GM21576 (cell line): ENCODE measurements at regions not wholly inside any gene's neighbourhood (a gene's known extent, or its start where the extent isn't known, plus 50 kb on each side); places are given as distances from the start of the nearest gene placed in this dataset.
"Not testable (repeated sequence)": the region's sequence is repeated elsewhere in the genome, so short reads cannot be mapped to it uniquely, and the experiment has no call there.

Experiments
- ATAC-seq: cut with Tn5 transposase; IDR thresholded peaks from one replicate; pipeline ENCODE4 v1.9.1; 2021; ENCODE audit warnings: mild to moderate bottlenecking, moderate library complexity; ENCODE audit not compliant: unreplicated experiment

- ATAC-seq = not testable (repeated sequence)
Observed at GRCh38 chr14:106592115-106592852, 1065.9 kb downstream of the TMEM121 start.

GRCh38 chr14:106599209-106599608 lies 1072.8 kb downstream of the TMEM121 start:
- no peak for ATAC-seq

GRCh38 chr14:106605548-106606448 lies 1079.4 kb downstream of the TMEM121 start:
- ATAC-seq = peak; percentile 72

- no peak for ATAC-seq
Observed at GRCh38 chr14:106606936-106607335, 1080.6 kb downstream of the TMEM121 start.

DNA sequence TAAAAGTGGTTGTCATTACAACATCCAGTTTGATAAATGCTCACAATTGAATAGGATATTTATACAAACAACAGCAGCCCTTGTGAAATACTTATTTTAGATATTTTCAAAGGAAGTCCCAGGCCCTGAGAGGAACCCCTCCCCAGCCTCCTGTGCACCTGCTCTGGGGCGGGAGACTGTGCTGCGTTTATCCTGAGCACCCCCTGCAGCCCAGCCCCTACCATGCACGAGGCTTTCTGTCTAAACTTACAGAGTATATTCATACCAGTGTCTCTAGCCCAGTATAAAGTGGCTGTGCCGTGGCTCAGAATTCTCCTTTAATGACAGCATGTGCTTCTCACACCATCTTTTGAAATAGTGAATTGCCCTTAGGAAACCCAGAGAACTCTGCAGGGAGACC lies 1084.3 kb downstream of the TMEM121 start:
- ATAC-seq = no peak

GRCh38 chr14:106613256-106613655 lies 1086.9 kb downstream of the TMEM121 start:
- no peak for ATAC-seq

- not testable (repeated sequence) for ATAC-seq
Observed at GRCh38 chr14:106618471-106618951, 1092.1 kb downstream of the TMEM121 start.

DNA sequence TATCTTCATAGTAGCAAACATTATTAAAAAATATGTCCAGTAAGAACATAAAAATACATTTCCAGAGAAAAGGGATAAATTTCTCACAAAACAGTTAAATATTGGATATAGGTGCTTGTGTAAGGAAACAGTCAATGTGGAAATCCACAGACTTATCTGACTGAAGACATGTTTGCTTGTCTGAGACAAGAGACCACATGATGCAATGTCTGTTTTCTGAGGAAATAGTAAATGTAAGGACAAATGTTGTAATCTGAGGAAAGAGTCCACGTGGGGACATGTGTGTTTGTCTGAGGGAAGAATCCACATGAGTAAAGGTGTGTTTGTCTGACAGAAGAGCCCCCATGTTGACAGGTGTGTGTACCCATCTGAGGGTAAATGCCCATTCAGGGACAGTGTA lies 1093.2 kb downstream of the TMEM121 start:
- no peak for ATAC-seq

DNA sequence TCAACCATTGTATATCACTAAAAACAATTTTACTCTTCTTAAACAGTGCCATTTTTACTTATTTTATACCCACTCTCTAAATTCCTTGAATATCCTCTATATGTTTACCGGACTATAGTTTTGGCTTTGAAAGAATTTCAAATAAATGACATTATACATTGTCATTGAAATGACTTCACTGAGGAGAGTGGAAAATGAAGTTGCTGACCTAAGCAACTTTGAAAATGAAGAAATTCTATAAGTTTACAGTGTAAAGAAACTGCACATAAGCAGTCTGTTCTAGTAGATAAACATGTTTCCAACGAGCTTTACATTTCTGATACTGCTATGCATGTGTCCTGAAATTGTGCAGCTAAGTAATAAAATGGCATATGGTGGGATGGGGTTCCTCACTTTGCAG lies 1094.0 kb downstream of the TMEM121 start:
- ATAC-seq = no peak

DNA sequence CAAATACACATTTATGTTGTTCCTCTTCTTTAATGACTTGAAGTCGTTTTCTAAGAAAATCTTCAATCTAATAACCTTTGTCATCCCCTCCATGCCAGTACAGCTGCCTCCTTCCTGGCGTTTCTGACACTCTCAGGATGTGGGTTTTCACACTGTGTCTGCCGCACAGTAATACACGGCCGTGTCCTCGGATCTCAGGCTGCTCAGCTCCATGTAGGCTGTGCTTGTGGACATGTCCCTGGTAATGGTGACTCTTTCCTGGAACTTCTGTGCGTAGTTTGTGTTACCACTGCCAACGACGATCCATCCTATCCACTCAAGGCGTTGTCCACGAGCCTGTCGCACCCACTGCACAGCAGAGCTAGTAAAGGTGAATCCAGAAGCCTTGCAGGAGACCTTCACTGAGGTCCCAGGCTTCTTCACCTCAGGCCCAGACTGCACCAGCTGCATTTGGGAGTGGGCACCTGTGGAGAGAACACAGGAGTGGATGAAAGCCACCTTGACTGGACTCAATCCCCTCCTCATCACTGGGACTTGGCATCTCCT lies 1095.9 kb downstream of the TMEM121 start:
- no peak for ATAC-seq

GRCh38 chr14:106625186-106625585 lies 1098.8 kb downstream of the TMEM121 start:
- ATAC-seq = no peak

GRCh38 chr14:106626469-106626868 lies 1100.1 kb downstream of the TMEM121 start:
- not testable (repeated sequence) for ATAC-seq

DNA sequence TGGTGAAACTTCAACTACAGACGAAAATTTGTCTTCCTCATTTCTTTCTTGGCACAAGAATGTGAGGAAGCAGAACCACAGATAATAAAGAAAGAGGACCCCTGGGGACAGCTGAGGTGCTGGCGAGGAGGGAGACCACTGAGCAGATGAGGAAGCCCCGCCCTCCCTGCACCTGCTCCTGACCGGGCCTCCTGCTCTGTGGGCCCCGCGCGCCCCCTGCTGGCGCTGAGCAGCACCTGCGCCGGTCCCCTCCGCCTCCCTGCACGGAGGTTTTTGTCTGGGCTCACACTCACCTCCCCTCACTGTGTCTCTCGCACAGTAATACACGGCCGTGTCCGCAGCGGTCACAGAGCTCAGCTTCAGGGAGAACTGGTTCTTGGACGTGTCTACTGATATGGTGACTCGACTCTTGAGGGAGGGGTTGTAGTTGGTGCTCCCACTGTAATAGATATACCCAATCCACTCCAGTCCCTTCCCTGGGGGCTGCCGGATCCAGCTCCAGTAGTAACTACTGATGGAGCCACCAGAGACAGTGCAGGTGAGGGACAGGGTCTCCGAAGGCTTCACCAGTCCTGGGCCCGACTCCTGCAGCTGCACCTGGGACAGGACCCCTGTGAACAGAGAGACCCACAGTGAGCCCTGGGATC lies 1100.7 kb downstream of the TMEM121 start:
- not testable (repeated sequence) for ATAC-seq

DNA sequence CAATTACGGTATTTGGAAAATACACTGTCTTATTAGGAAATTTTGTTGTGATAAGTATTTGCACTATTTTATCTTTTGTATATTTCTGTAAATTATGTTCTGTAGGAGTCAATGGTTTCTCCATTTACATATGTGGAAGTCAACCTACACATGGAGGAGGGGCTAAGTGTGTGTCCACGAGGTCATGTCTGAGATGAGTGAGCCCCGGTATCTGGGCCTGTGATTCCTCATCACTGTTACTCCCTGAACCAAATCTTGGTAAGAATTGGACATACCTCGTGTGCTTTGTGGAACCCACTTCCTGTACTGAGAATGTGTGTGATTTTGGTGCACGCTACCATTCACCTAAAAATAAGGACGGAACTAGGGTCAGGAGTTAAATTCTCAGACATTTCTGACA lies 1105.5 kb downstream of the TMEM121 start:
- ATAC-seq = no peak

DNA sequence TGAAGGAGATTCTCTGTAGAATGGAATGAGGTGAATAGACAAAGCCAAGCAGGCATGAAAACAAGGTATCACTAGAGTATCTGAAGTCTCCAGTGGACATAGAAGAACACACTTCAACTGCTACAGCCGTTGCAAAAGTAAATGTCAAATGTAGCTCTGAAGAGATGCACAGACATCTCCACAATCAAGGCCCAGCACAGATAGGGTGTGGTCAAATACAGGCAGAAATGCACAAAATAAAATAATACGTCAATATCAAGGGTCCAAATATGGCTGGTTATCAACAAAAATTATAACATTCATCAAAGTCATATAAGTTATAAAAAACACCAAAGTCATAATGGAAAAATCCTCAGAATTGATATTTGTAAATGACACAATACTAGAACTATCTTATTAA lies 1107.3 kb downstream of the TMEM121 start:
- no peak for ATAC-seq

GRCh38 chr14:106635569-106635968 lies 1109.2 kb downstream of the TMEM121 start:
- no peak for ATAC-seq

GRCh38 chr14:106638786-106639452 lies 1112.5 kb downstream of the TMEM121 start:
- not testable (repeated sequence) for ATAC-seq

GRCh38 chr14:106642090-106642489 lies 1115.7 kb downstream of the TMEM121 start:
- ATAC-seq = no peak

GRCh38 chr14:106642971-106643370 lies 1116.6 kb downstream of the TMEM121 start:
- ATAC-seq = not testable (repeated sequence)

GRCh38 chr14:106648874-106649273 lies 1122.5 kb downstream of the TMEM121 start:
- ATAC-seq = not testable (repeated sequence)
